ENCODE measurements at regions not wholly inside any gene's neighbourhood (a gene's known extent, or its start where the extent isn't known, plus 50 kb on each side); places are given as distances from the start of the nearest gene placed in this dataset.
A peak's percentile ranks its signal among the peaks of the same experiment; 100 is the strongest.

- no peak for DNase-seq (ENCODE audit: low read depth)
- Histone ChIP-seq H3K27me3 (ENCODE audit: control insufficient read depth, insufficient read depth, low read length) (no peaks in the 10 kb centered on the region), H3K4me3 (ENCODE audit: low read depth, low read length) (no peak overlapping the region), H3K36me3 (ENCODE audit: control insufficient read depth, insufficient read depth, low read length) (no peaks in the 10 kb centered on the region)
- no peak for TF ChIP-seq CTCF (IDR thresholded peaks at IDR 0.05; ENCODE audit: insufficient read depth, low read length, poor library complexity, severe bottlenecking)
These were observed 304.8 kb downstream of the TRIB2 start for GRCh38 chr2:13021470-13021957.

- H3K27me3 ChIP-seq (ENCODE audit: control insufficient read depth, insufficient read depth, low read length): no peaks in the 10 kb centered on the region
- no peak overlapping the region for H3K4me3 ChIP-seq (ENCODE audit: low read depth, low read length)
- no peaks in the 10 kb centered on the region for H3K36me3 ChIP-seq (ENCODE audit: control insufficient read depth, insufficient read depth, low read length)
- no peak for TF ChIP-seq CTCF (IDR thresholded peaks at IDR 0.05; ENCODE audit: insufficient read depth, low read length, poor library complexity, severe bottlenecking)
- no peak for DNase-seq (ENCODE audit: low read depth)
These were observed 313.9 kb downstream of the TRIB2 start for GRCh38 chr2:13030606-13031005.

GRCh38 chr2:13034861-13035260, 318.1 kb downstream of the TRIB2 start:
- DNase-seq (ENCODE audit: low read depth): no peak
- Histone ChIP-seq H3K36me3 (ENCODE audit: control insufficient read depth, insufficient read depth, low read length) (no peaks in the 10 kb centered on the region), H3K4me3 (ENCODE audit: low read depth, low read length) (no peak overlapping the region), H3K27me3 (ENCODE audit: control insufficient read depth, insufficient read depth, low read length) (no peaks in the 10 kb centered on the region)
- no peak for TF ChIP-seq CTCF (IDR thresholded peaks at IDR 0.05; ENCODE audit: insufficient read depth, low read length, poor library complexity, severe bottlenecking)

GRCh38 chr2:13035866-13036265, 319.1 kb downstream of the TRIB2 start:
- no peak for DNase-seq (ENCODE audit: low read depth)
- Histone ChIP-seq H3K36me3 (ENCODE audit: control insufficient read depth, insufficient read depth, low read length) (no peaks in the 10 kb centered on the region), H3K27me3 (ENCODE audit: control insufficient read depth, insufficient read depth, low read length) (no peaks in the 10 kb centered on the region), H3K4me3 (ENCODE audit: low read depth, low read length) (no peak overlapping the region)
- TF ChIP-seq CTCF (IDR thresholded peaks at IDR 0.05; ENCODE audit: insufficient read depth, low read length, poor library complexity, severe bottlenecking): no peak

GRCh38 chr2:13040043-13040442, 323.3 kb downstream of the TRIB2 start:
- DNase-seq (ENCODE audit: low read depth): no peak
- Histone ChIP-seq H3K36me3 (ENCODE audit: control insufficient read depth, insufficient read depth, low read length) (no peaks in the 10 kb centered on the region), H3K4me3 (ENCODE audit: low read depth, low read length) (no peak overlapping the region), H3K27me3 (ENCODE audit: control insufficient read depth, insufficient read depth, low read length) (no peaks in the 10 kb centered on the region)
- no peak for TF ChIP-seq CTCF (IDR thresholded peaks at IDR 0.05; ENCODE audit: insufficient read depth, low read length, poor library complexity, severe bottlenecking)

- H3K36me3 ChIP-seq (ENCODE audit: control insufficient read depth, insufficient read depth, low read length): no peaks in the 10 kb centered on the region
- DNase-seq (ENCODE audit: low read depth): no peak
These were observed 329.9 kb downstream of the TRIB2 start for GRCh38 chr2:13046557-13047165.

More at GRCh38 chr2:13046557-13047165, 329.9 kb downstream of the TRIB2 start:
- peak; percentile 29 for TF ChIP-seq CTCF (IDR thresholded peaks at IDR 0.05; ENCODE audit: insufficient read depth, low read length, poor library complexity, severe bottlenecking)
- Histone ChIP-seq H3K4me3 (ENCODE audit: low read depth, low read length) (no peak overlapping the region), H3K27me3 (ENCODE audit: control insufficient read depth, insufficient read depth, low read length) (no peaks in the 10 kb centered on the region)

Measured in kidney epithelial cell (primary cell).